ENCODE measurements at regions not wholly inside any gene's neighbourhood (a gene's known extent, or its start where the extent isn't known, plus 50 kb on each side); places are given as distances from the start of the nearest gene placed in this dataset.

DNA sequence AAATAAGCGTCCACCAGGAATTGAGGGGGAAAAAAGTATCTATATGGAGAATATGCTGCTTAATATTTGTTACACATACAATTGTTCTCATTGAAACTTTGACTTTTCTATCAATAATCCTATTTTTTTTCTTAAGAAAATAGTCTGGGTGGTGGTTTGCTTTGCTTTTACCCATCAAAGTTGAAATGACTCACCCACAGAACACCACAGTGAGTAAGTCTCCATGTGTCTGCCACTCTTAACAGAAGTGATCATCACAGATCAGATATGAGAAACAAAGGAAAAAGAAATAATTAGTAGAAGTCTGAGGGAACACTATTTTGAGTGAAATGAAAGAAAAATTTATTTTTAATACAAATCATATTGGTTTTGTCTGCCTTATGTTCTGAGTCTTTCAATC lies 742.8 kb downstream of the CDH9 start:
- H3K9me3 Mint-ChIP-seq (ENCODE audit: unreplicated experiment): no peaks in the 10 kb centered on the region
- peaks cover 16% of the 10 kb centered on the region for H3K4me1 Mint-ChIP-seq (ENCODE audit: low read depth, unreplicated experiment)
- Histone ChIP-seq H3K4me1 (ENCODE audit: insufficient read depth, low read length) (no peaks in the 10 kb centered on the region), H2AFZ (ENCODE audit: low read depth, low read length) (no peak overlapping the region), H3K4me3 (ENCODE audit: insufficient read depth, low read depth, low read length) (no peak overlapping the region), H4K20me1 (ENCODE audit: insufficient read depth, low read length) (no peaks in the 10 kb centered on the region), H3K36me3 (ENCODE audit: insufficient read depth, low read length) (no peaks in the 10 kb centered on the region), H3K4me2 (ENCODE audit: low read length) (no peak overlapping the region), H3K27ac (ENCODE audit: low read depth, low read length) (no peak overlapping the region), H3K79me2 (ENCODE audit: insufficient read depth, low read length) (no peaks in the 10 kb centered on the region), H3K27me3 (ENCODE audit: insufficient read depth, low read length) (no peaks in the 10 kb centered on the region), H3K9me3 (ENCODE audit: insufficient read depth, low read depth, low read length) (no peaks in the 10 kb centered on the region), H3K9ac (ENCODE audit: low read length) (no peak overlapping the region)
- H3K27me3 Mint-ChIP-seq (ENCODE audit: low read depth, unreplicated experiment): no peaks in the 10 kb centered on the region
- no peak for FAIRE-seq
- TF ChIP-seq, protein P1, sequence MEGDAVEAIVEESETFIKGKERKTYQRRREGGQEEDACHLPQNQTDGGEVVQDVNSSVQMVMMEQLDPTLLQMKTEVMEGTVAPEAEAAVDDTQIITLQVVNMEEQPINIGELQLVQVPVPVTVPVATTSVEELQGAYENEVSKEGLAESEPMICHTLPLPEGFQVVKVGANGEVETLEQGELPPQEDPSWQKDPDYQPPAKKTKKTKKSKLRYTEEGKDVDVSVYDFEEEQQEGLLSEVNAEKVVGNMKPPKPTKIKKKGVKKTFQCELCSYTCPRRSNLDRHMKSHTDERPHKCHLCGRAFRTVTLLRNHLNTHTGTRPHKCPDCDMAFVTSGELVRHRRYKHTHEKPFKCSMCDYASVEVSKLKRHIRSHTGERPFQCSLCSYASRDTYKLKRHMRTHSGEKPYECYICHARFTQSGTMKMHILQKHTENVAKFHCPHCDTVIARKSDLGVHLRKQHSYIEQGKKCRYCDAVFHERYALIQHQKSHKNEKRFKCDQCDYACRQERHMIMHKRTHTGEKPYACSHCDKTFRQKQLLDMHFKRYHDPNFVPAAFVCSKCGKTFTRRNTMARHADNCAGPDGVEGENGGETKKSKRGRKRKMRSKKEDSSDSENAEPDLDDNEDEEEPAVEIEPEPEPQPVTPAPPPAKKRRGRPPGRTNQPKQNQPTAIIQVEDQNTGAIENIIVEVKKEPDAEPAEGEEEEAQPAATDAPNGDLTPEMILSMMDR (IDR thresholded peaks at IDR 0.05; ENCODE audit: insufficient read depth, low read depth, low read length): no peak
- TF ChIP-seq EZH2 (IDR thresholded peaks at IDR 0.05; ENCODE audit: insufficient read depth, low read length): no peak
- DNase-seq (ENCODE audit: low read depth): no peak
- H3K36me3 Mint-ChIP-seq (ENCODE audit: low read depth, unreplicated experiment): no peaks in the 10 kb centered on the region
- peak overlapping the region; percentile 38 for H3K27ac Mint-ChIP-seq (ENCODE audit: unreplicated experiment)
- no peak overlapping the region for H3K4me3 Mint-ChIP-seq (ENCODE audit: unreplicated experiment)

- H3K27me3 Mint-ChIP-seq (ENCODE audit: low read depth, unreplicated experiment): no peaks in the 10 kb centered on the region
- no peak overlapping the region for H3K4me3 ChIP-seq (ENCODE audit: insufficient read depth, low read depth, low read length)
- no peak overlapping the region for H3K4me3 Mint-ChIP-seq (ENCODE audit: unreplicated experiment)
- no peaks in the 10 kb centered on the region for H3K4me1 ChIP-seq (ENCODE audit: insufficient read depth, low read length)
- FAIRE-seq (no peak), DNase-seq (ENCODE audit: low read depth) (no peak)
- no peaks in the 10 kb centered on the region for H3K36me3 Mint-ChIP-seq (ENCODE audit: low read depth, unreplicated experiment)
- no peaks in the 10 kb centered on the region for H3K27me3 ChIP-seq (ENCODE audit: insufficient read depth, low read length)
- no peaks in the 10 kb centered on the region for H4K20me1 ChIP-seq (ENCODE audit: insufficient read depth, low read length)
- H3K9me3 Mint-ChIP-seq (ENCODE audit: unreplicated experiment): peaks cover 8% of the 10 kb centered on the region
- H3K4me1 Mint-ChIP-seq (ENCODE audit: low read depth, unreplicated experiment): no peaks in the 10 kb centered on the region
- no peak overlapping the region for H3K9ac ChIP-seq (ENCODE audit: low read length)
- H3K36me3 ChIP-seq (ENCODE audit: insufficient read depth, low read length): no peaks in the 10 kb centered on the region
- H3K79me2 ChIP-seq (ENCODE audit: insufficient read depth, low read length): no peaks in the 10 kb centered on the region
- no peak overlapping the region for H3K27ac ChIP-seq (ENCODE audit: low read depth, low read length)
- no peaks in the 10 kb centered on the region for H3K9me3 ChIP-seq (ENCODE audit: insufficient read depth, low read depth, low read length)
- TF ChIP-seq, protein P1 (IDR thresholded peaks at IDR 0.05; ENCODE audit: insufficient read depth, low read depth, low read length): no peak
- TF ChIP-seq EZH2 (IDR thresholded peaks at IDR 0.05; ENCODE audit: insufficient read depth, low read length): no peak
- no peak overlapping the region for H3K4me2 ChIP-seq (ENCODE audit: low read length)
- no peak overlapping the region for H2AFZ ChIP-seq (ENCODE audit: low read depth, low read length)
- no peak overlapping the region for H3K27ac Mint-ChIP-seq (ENCODE audit: unreplicated experiment)
Measured at GRCh38 chr5:26282190-26282589, 756.2 kb downstream of the CDH9 start.

DNA sequence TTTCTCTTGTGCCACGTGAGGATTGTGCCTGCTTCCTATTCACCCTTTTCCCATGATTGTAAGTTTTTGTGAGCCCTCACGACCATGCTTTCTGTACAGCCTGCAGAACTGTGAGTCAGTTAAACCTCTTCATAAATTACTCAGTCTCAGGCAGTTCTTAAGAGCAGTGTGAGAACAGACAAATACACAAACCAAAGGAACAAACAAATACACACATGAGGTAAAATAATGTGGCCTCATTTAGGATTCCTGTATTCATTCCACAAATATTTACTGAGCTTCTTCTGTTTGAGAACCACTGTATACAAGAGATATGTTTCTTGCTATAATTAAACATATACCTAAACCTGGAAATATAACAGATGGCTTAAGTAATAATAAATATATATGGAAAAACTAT lies 760.3 kb downstream of the CDH9 start:
- Histone ChIP-seq H3K9me3 (ENCODE audit: insufficient read depth, low read depth, low read length) (no peaks in the 10 kb centered on the region), H3K27ac (ENCODE audit: low read depth, low read length) (no peak overlapping the region), H3K4me2 (ENCODE audit: low read length) (no peak overlapping the region), H3K9ac (ENCODE audit: low read length) (no peak overlapping the region), H2AFZ (ENCODE audit: low read depth, low read length) (no peak overlapping the region), H3K27me3 (ENCODE audit: insufficient read depth, low read length) (no peaks in the 10 kb centered on the region), H4K20me1 (ENCODE audit: insufficient read depth, low read length) (no peaks in the 10 kb centered on the region), H3K36me3 (ENCODE audit: insufficient read depth, low read length) (no peaks in the 10 kb centered on the region), H3K4me1 (ENCODE audit: insufficient read depth, low read length) (no peaks in the 10 kb centered on the region), H3K4me3 (ENCODE audit: insufficient read depth, low read depth, low read length) (no peak overlapping the region), H3K79me2 (ENCODE audit: insufficient read depth, low read length) (no peaks in the 10 kb centered on the region)
- FAIRE-seq (no peak), DNase-seq (ENCODE audit: low read depth) (no peak)
- Mint-ChIP-seq H3K4me3 (ENCODE audit: unreplicated experiment) (no peak overlapping the region), H3K27me3 (ENCODE audit: low read depth, unreplicated experiment) (no peaks in the 10 kb centered on the region), H3K36me3 (ENCODE audit: low read depth, unreplicated experiment) (no peaks in the 10 kb centered on the region), H3K27ac (ENCODE audit: unreplicated experiment) (no peak overlapping the region), H3K9me3 (ENCODE audit: unreplicated experiment) (no peaks in the 10 kb centered on the region), H3K4me1 (ENCODE audit: low read depth, unreplicated experiment) (no peaks in the 10 kb centered on the region)
- no peak for TF ChIP-seq EZH2 (IDR thresholded peaks at IDR 0.05; ENCODE audit: insufficient read depth, low read length)
- TF ChIP-seq, protein P1 (IDR thresholded peaks at IDR 0.05; ENCODE audit: insufficient read depth, low read depth, low read length): no peak

All from astrocyte (in vitro differentiated cells and primary cell).